ENCODE measurements at regions not wholly inside any gene's neighbourhood (a gene's known extent, or its start where the extent isn't known, plus 50 kb on each side); places are given as distances from the start of the nearest gene placed in this dataset.

GRCh38 chr3:150180334-150180733, 209.6 kb upstream of the PFN2 start:
- ATAC-seq (no peak), DNase-seq (no peak)
- Histone ChIP-seq H3K4me1 (ENCODE audit: control insufficient read depth, insufficient read depth, low read length) (peaks cover 6% of the 10 kb centered on the region), H3K27ac (ENCODE audit: low read length) (no peak overlapping the region), H3K9me3 (ENCODE audit: control insufficient read depth, insufficient read depth, low read length) (no peaks in the 10 kb centered on the region), H3K36me3 (ENCODE audit: control insufficient read depth, insufficient read depth, low read length) (no peaks in the 10 kb centered on the region), H3K27me3 (ENCODE audit: control insufficient read depth, insufficient read depth, low read length) (peaks cover 2% of the 10 kb centered on the region), H3K4me3 (ENCODE audit: low read length) (no peak overlapping the region)
- no peak for TF ChIP-seq CTCF (IDR thresholded peaks at IDR 0.05)
- Mint-ChIP-seq H3K4me1 (no peaks in the 10 kb centered on the region), H3K9me3 (no peaks in the 10 kb centered on the region), H3K27me3 (ENCODE audit: low read depth in 2 of 2) (peaks cover 15 to 25% of the 10 kb centered on the region in 2 donors), H3K27ac (no peak overlapping the region), H3K4me3 (no peak overlapping the region), H3K36me3 (no peaks in the 10 kb centered on the region)
- WGBS (ENCODE audit: insufficient coverage), result 100% methylated on average over 1 of the region's 1 CpG
- intact Hi-C loops (cut with micrococcal nuclease), result no loop called here

- Histone ChIP-seq H3K9me3 (ENCODE audit: control insufficient read depth, insufficient read depth, low read length) (no peaks in the 10 kb centered on the region), H3K4me1 (ENCODE audit: control insufficient read depth, insufficient read depth, low read length) (peaks cover 6% of the 10 kb centered on the region), H3K27ac (ENCODE audit: low read length) (no peak overlapping the region), H3K4me3 (ENCODE audit: low read length) (no peak overlapping the region), H3K36me3 (ENCODE audit: control insufficient read depth, insufficient read depth, low read length) (no peaks in the 10 kb centered on the region), H3K27me3 (ENCODE audit: control insufficient read depth, insufficient read depth, low read length) (peaks cover 2% of the 10 kb centered on the region)
- intact Hi-C loops (cut with micrococcal nuclease), result no loop called here
- ATAC-seq (no peak), DNase-seq (no peak)
- WGBS (ENCODE audit: insufficient coverage), result no CpG with 5 or more reads among the region's 1 CpG
- H3K9me3 Mint-ChIP-seq, result no peaks in the 10 kb centered on the region
- no peaks in the 10 kb centered on the region for H3K36me3 Mint-ChIP-seq
- no peak overlapping the region for H3K4me3 Mint-ChIP-seq
- no peaks in the 10 kb centered on the region for H3K4me1 Mint-ChIP-seq
- TF ChIP-seq CTCF (IDR thresholded peaks at IDR 0.05), result no peak
- no peak overlapping the region for H3K27ac Mint-ChIP-seq
- H3K27me3 Mint-ChIP-seq (ENCODE audit: low read depth in 2 of 2), result peaks cover 20 to 25% of the 10 kb centered on the region in 2 donors
Measured at GRCh38 chr3:150179330-150179729, 208.6 kb upstream of the PFN2 start.

GRCh38 chr3:150177673-150178381, 207.1 kb upstream of the PFN2 start:
- ATAC-seq (no peak), DNase-seq (no peak)
- Mint-ChIP-seq H3K4me3 (no peak overlapping the region), H3K4me1 (no peaks in the 10 kb centered on the region), H3K27me3 (ENCODE audit: low read depth in 2 of 2) (peaks cover 20 to 25% of the 10 kb centered on the region in 2 donors), H3K9me3 (no peaks in the 10 kb centered on the region), H3K36me3 (no peaks in the 10 kb centered on the region), H3K27ac (no peak overlapping the region)
- H3K36me3 ChIP-seq (ENCODE audit: control insufficient read depth, insufficient read depth, low read length), result no peaks in the 10 kb centered on the region
- H3K9me3 ChIP-seq (ENCODE audit: control insufficient read depth, insufficient read depth, low read length), result no peaks in the 10 kb centered on the region
- no peak overlapping the region for H3K4me3 ChIP-seq (ENCODE audit: low read length)
- H3K27me3 ChIP-seq (ENCODE audit: control insufficient read depth, insufficient read depth, low read length), result no peaks in the 10 kb centered on the region
- 84% methylated on average over 3 of the region's 4 CpGs for WGBS (ENCODE audit: insufficient coverage)
- no peak for TF ChIP-seq CTCF (IDR thresholded peaks at IDR 0.05)
- H3K4me1 ChIP-seq (ENCODE audit: control insufficient read depth, insufficient read depth, low read length), result no peaks in the 10 kb centered on the region
- no peak overlapping the region for H3K27ac ChIP-seq (ENCODE audit: low read length)
- intact Hi-C loops (cut with micrococcal nuclease), result no loop called here

- Histone ChIP-seq H3K4me1 (ENCODE audit: control insufficient read depth, insufficient read depth, low read length) (no peaks in the 10 kb centered on the region), H3K4me3 (ENCODE audit: low read length) (no peak overlapping the region), H3K36me3 (ENCODE audit: control insufficient read depth, insufficient read depth, low read length) (no peaks in the 10 kb centered on the region), H3K27me3 (ENCODE audit: control insufficient read depth, insufficient read depth, low read length) (no peaks in the 10 kb centered on the region), H3K9me3 (ENCODE audit: control insufficient read depth, insufficient read depth, low read length) (no peaks in the 10 kb centered on the region), H3K27ac (ENCODE audit: low read length) (no peak overlapping the region)
- no peak for DNase-seq
- no peaks in the 10 kb centered on the region for H3K4me1 Mint-ChIP-seq
- intact Hi-C loops (cut with micrococcal nuclease), result no loop called here
- 95% methylated on average over 1 of the region's 1 CpG for WGBS (ENCODE audit: insufficient coverage)
- no peak overlapping the region for H3K27ac Mint-ChIP-seq
- H3K4me3 Mint-ChIP-seq, result no peak overlapping the region
- no peak for ATAC-seq
- H3K9me3 Mint-ChIP-seq, result no peaks in the 10 kb centered on the region
- peaks cover 9 to 11% of the 10 kb centered on the region in 2 donors for H3K27me3 Mint-ChIP-seq (ENCODE audit: low read depth in 2 of 2)
- H3K36me3 Mint-ChIP-seq, result no peaks in the 10 kb centered on the region
- TF ChIP-seq CTCF (IDR thresholded peaks at IDR 0.05), result no peak
Measured at GRCh38 chr3:150174179-150174578, 203.5 kb upstream of the PFN2 start.

All from natural killer cell (primary cell).